Glomerular visceral epithelial cell (primary cell): ENCODE measurements at regions not wholly inside any gene's neighbourhood (a gene's known extent, or its start where the extent isn't known, plus 50 kb on each side); places are given as distances from the start of the nearest gene placed in this dataset.

Source experiments
- DNase-seq: peaks from one replicate; pipeline ENCODE4 v3.0.0-alpha.2; 2016; ENCODE audit errors: extremely low spot score

DNA sequence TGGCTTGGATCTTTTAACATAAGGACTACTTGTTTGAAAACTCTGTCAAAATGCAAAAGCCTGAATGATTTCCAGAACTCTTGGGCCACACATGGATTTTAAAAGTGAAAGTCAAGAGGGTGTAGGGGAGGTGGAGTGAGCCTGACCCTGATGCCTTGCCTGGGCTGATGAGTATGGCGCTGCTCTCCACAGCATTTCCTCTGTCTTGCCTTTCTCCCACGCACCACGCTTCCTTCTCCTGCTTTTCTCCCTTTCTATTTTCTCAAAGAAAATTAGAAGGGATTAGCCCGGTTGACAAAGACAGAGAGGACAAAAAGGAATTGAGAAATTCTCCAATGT, 207.0 kb upstream of the CCDC68 start:
- DNase-seq: no peak

GRCh38 chr18:55163550-55163949, 204.3 kb upstream of the CCDC68 start:
- no peak for DNase-seq

DNA sequence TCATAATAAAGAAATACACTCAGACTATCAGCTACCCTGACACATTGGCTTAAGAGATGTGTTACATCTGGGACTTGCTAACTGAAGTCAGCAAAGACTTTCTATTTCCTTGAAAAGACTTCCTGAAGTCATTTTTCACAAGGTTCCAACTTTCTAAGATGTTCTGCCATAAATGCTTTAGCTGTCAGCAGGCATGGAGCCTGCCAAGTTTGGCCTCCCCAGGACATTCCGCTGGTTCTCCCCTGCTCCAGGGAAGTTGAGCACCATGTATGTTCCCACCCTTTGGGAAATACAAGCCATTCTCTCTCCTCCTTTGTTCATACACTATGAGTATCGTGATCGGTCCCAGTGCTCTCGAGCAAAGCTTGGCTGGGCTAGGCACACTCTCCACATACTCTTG, 202.7 kb upstream of the CCDC68 start:
- no peak for DNase-seq

DNA sequence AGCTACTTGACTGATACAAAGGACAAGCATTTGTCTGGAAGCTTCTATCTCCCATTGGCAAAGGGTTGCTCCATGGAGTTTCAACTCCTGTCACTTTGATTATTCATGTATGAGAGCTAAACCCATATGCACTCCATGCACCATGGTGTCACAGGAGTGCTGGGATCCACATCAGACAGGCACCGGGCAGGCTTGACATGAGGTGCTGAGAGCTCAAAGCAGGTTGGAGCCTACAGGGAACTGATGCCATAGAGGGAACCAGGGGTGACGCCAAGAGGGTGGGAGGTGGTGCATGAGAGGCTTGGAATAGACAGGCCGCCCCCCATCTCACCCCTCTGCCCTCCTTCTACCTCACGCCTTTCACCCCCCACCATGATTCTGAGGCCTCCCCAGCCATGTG, 199.8 kb upstream of the CCDC68 start:
- DNase-seq: no peak

DNA sequence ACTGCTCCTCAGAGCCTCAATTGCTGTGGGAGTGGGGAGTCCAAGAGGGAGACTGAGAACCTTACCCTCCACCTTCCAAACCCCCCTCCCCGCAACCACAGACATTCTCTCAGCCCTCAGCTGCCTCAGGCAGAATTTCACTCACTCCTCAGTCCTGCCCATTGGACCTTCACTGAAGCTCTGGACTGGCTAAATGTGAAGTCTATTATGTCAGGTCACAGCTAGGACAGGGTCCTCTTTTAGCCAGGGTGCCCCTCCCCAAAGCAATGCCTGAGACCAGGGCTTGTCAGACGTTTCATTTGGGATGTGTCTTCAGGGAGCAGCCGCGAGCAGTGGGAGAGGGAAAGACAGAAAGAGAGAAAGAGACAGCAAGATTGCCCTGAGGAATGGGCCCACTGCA, 199.3 kb upstream of the CCDC68 start:
- no peak for DNase-seq

GRCh38 chr18:55153346-55153745, 194.1 kb upstream of the CCDC68 start:
- no peak for DNase-seq

GRCh38 chr18:55152801-55153200, 193.5 kb upstream of the CCDC68 start:
- peak; percentile 37 for DNase-seq

GRCh38 chr18:55149994-55150393, 190.7 kb upstream of the CCDC68 start:
- no peak for DNase-seq

DNA sequence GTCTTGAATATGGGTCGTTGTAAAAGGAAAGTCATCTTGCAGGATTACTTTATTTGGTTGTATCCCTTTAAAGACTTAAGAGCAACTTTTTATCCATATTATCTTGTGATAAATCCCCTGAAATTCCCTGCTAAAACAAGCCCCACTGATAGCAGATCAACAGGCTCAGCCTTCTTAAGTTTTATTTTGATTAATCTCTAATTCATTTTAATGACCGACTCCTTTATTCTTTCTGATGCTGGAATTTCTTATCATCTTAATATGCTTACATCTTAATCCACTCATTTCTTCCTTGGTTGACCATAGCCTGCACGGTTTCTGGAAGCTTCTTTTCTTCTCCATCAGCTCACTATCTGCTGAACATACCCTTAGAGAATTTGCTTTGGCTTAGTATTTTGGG, 188.5 kb upstream of the CCDC68 start:
- no peak for DNase-seq

DNA sequence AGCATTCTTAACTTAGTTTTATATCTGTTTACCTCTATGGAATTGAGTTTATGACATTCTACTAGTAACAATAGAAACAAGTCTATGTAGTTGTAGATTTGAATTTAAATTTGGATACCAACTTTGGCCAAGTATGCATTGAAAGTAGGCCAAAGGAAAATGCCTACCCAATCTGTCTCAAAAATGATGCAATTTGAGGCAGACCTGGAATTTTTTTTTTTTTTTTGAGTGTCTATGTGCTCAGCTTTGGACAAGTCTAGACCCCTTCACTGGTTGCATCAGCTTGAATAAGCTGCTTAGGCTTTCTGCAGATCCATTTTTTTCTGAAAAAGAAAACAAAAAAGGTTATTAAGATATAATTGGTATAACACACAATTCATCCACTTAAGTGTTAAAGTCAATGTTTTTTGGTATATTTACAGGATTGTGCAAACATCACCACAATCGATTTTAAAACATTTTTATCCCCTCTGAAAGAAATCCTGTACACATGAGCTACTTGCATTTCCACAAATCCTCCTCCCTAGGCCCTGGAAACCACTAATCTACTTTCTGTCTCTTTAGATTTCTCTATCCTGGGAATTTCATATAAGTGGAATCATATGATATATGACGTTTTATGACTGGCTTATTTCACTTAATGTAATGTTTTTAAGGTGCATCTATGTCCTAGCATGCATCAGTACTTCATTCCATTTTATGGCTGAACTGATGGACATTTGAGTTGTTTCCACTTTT, 185.1 kb upstream of the CCDC68 start:
- no peak for DNase-seq

DNA sequence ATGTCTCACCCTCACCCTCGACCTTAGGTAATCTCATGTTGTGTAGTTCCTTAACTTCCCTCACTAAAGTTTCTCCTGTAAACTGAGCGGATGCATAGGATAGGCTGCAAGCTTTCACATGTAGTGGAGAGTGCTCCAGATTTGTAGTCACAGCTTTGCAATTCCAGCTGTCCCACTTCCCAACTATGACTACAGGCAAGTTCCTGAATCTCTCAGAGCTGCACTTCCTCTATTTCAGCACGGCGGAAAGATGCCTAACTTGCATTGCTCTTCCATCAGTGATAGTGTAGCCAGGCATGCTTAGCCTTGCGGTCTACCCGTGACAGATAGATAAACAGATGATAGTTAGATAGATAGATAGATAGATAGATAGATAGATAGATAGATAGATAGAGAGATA, 183.1 kb upstream of the CCDC68 start:
- no peak for DNase-seq

GRCh38 chr18:55141318-55141717, 182.1 kb upstream of the CCDC68 start:
- DNase-seq: peak; percentile 68

- DNase-seq: no peak
Measured at GRCh38 chr18:55139836-55140235, 180.6 kb upstream of the CCDC68 start.

GRCh38 chr18:55139307-55139706, 180.0 kb upstream of the CCDC68 start:
- no peak for DNase-seq

DNA sequence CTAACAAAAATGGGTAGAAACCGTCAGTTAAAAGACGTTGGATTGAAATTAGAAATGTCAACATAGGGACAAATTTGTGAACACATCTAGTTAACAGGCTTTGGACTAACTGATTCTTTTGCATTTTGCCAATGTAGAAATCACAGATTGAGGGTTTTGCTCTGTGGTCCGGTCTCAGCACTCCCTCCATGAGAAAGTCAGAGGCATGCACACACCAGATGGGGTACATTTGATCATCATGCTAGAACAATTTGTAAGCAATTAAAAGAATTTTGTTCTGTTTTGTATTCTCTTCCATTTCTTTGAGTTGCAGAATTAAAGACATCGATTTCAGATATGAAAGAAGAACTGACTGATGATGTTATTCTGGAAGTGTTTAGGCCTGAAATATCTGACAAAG, 179.1 kb upstream of the CCDC68 start:
- no peak for DNase-seq

DNA sequence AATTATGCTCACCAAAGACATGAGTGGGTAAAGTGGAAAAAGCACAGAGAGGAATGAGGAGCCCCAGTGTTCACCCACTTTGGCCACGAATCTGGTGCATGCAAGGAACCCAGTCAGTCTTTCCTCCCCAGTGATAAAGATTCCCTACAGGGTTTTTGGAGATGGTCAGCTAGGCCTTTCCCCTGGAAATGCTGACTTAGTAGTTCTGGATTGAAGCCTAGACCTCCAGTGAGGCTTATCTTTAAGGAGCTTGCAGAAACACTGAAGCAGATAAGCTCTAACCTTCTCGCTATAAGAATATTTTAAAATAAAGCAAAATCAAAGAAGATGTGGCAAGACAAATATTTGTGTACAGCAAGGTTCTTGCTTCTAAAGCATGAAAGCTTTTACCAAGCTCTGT, 178.3 kb upstream of the CCDC68 start:
- DNase-seq: no peak

DNA sequence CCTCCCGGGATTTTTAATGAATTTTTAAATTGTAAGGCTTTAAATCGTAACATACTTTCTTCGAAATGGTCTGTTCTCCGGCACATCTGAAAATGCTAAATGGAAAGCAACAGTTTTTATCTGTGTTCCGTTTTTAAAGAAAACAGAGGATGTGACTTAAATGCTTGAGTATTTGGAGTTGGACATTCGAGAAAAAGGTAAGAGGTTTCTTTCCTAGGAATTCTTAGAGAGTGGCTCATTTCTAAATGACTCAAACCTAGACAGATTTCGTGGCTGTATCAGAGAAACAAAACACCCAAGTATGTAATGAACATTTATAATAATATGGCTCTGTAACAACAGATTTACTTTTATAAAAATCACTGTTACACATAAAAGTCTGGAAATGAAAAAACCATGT, 177.6 kb upstream of the CCDC68 start:
- DNase-seq: peak; percentile 2

DNA sequence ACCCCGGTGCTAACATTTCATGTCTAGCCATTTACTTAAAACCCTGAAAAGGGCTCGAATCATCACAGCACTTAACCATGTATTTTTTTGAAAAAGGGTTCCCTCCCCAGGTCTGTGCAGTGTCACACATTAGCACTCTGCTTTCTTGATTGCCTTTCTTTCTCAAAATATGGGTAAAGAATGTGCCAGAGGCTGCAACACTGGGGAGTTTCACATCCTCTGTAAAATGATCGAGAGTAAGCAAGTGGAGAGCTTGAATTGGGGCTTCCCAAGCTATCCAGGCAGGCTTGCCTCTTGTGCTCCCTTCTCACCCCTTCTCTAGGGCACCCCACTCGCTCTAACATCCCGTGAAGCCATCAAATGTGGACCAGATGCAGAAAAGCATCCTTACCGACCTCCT, 177.0 kb upstream of the CCDC68 start:
- no peak for DNase-seq

DNA sequence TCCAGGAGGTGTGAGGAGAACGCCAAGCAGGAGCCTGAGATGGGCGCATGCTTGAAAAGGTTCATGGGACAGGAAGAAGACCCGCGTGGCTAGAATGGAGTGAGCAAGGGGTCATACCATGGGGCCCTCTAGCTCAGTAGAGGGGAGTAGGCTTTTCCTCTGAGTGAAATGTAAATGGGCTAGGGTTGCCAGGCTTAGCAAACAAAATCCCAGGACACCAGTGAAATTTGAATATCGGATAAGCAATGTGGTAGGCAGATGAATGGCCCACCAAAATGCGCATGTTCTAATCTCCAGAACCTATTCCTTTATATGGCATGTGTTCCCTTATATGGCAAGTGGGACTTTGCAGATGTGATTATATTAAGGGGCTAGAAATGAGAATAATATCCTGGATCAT, 174.1 kb upstream of the CCDC68 start:
- DNase-seq: no peak

- no peak for DNase-seq
Measured at GRCh38 chr18:55128437-55128836, 169.2 kb upstream of the CCDC68 start.

DNA sequence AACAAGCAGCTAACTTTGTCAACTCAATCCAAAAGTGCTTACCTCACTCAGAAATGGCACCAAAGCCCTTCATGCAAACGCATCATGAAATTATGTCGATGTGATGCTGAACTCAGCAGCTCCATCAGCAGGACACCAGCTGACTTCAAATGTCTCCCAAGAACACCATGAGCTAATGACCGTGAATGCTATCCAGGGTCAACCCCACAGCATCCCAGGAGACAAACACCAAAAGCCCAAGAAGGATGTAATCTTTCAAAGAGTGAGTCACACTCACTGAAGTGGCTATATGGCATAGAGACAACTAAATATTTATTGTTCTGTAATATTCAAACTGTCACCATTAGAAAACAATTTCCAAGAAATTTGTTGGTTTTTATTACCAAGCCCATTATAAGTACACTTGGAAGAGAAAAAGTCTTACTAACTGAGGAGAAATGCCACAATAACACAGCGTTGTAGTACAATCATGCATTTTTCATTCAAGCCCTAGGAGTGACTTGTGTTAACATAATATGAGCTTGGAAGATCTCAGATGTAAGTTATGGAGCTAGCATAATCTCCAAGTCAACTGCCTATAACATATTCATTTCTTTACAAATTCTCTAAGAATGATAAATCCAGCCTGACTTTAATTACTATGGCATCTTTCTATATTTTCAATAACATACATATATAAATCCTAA, 165.0 kb upstream of the CCDC68 start:
- no peak for DNase-seq

- no peak for DNase-seq
Measured at GRCh38 chr18:55123361-55123760, 164.1 kb upstream of the CCDC68 start.

GRCh38 chr18:55121397-55122170, 162.3 kb upstream of the CCDC68 start:
- DNase-seq: no peak
